ENCODE measurements at regions not wholly inside any gene's neighbourhood (a gene's known extent, or its start where the extent isn't known, plus 50 kb on each side); places are given as distances from the start of the nearest gene placed in this dataset.

- TF ChIP-seq, protein P1, sequence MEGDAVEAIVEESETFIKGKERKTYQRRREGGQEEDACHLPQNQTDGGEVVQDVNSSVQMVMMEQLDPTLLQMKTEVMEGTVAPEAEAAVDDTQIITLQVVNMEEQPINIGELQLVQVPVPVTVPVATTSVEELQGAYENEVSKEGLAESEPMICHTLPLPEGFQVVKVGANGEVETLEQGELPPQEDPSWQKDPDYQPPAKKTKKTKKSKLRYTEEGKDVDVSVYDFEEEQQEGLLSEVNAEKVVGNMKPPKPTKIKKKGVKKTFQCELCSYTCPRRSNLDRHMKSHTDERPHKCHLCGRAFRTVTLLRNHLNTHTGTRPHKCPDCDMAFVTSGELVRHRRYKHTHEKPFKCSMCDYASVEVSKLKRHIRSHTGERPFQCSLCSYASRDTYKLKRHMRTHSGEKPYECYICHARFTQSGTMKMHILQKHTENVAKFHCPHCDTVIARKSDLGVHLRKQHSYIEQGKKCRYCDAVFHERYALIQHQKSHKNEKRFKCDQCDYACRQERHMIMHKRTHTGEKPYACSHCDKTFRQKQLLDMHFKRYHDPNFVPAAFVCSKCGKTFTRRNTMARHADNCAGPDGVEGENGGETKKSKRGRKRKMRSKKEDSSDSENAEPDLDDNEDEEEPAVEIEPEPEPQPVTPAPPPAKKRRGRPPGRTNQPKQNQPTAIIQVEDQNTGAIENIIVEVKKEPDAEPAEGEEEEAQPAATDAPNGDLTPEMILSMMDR (IDR thresholded peaks at IDR 0.05): no peak
- TF ChIP-seq POLR2A (IDR thresholded peaks at IDR 0.05): no peak
Measured at GRCh38 chr12:127980585-127980984, 286.4 kb upstream of the TMEM132C start.
